ENCODE measurements at regions not wholly inside any gene's neighbourhood (a gene's known extent, or its start where the extent isn't known, plus 50 kb on each side); places are given as distances from the start of the nearest gene placed in this dataset.

DNA sequence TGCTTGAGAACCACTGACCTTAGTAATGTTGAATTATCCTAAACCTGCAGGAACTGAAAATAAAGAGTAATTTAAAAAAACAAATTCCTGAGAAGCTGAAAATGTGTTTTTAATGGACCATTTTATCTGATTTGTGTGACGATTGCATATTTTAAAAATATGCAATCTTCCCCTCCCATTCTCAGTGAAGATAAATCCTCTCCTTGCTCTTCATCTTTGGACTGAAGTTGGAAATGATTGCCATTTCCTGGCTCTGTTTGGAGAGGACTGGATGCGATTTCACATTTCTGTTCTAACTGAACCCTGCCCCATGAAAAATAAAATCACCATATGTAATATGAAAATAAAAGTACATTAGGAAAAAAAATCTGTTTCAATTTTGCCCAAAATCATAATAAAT is 216.3 kb downstream of the SLC6A15 start (continued):
- TF ChIP-seq, protein P1, sequence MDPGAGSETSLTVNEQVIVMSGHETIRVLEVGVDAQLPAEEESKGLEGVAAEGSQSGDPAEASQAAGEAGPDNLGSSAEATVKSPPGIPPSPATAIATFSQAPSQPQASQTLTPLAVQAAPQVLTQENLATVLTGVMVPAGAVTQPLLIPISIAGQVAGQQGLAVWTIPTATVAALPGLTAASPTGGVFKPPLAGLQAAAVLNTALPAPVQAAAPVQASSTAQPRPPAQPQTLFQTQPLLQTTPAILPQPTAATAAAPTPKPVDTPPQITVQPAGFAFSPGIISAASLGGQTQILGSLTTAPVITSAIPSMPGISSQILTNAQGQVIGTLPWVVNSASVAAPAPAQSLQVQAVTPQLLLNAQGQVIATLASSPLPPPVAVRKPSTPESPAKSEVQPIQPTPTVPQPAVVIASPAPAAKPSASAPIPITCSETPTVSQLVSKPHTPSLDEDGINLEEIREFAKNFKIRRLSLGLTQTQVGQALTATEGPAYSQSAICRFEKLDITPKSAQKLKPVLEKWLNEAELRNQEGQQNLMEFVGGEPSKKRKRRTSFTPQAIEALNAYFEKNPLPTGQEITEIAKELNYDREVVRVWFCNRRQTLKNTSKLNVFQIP (CRISPR knock-in tag; IDR thresholded peaks at IDR 0.05; ENCODE audit: borderline replicate concordance, low read depth), result no peak

DNA sequence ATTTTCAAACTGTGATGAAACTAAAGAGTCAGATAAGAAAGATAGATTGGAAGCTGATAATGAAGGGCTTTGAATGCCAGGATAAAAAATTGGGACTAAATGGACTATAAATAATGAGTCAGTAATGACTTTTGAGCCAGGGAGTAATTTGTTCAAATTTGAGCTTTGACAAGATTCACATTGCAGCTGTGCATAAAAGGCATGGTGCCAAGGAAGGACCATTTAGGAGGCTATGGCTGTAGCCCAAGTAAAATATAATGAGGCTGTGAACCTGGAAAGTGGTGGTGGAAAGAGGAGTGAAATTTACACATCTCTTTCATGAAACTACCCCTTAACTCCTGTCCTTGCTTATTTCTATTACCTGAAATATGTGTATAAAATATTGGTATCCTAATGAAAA is 218.5 kb downstream of the SLC6A15 start:
- no peak for ATAC-seq
- TF ChIP-seq ZNF8 (CRISPR knock-in tag; IDR thresholded peaks at IDR 0.05) (no peak), ISL1 (CRISPR knock-in tag; IDR thresholded peaks at IDR 0.05) (0 out of 2 replicates have a peak, but pooled peaks have one; percentile 22), BACH2 (CRISPR knock-in tag; IDR thresholded peaks at IDR 0.05; ENCODE audit: borderline replicate concordance) (no peak)

DNA sequence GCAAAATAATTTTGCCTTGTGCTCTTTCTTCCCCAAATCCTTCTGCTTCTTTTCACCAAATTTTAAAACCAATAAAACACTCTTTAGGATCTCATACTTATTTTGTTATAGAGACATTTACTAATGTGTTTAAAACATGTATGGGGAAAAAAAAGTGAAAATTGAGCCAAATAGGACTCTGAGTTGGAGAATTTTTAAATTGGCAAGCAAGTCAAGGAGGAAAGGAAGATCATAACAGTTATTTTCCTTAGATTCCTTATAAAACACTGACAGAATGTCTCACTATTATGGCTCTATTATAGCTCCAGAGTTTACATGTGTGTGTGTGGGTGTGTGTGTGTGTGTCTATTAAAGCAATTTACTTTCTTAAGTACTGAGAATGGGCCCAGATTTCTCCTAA is 220.5 kb downstream of the SLC6A15 start:
- TF ChIP-seq ISL1 (CRISPR knock-in tag; IDR thresholded peaks at IDR 0.05), result no peak
- no peak for TF ChIP-seq ARNTL (CRISPR knock-in tag; IDR thresholded peaks at IDR 0.05; ENCODE audit: borderline replicate concordance, low read depth)
- TF ChIP-seq, protein P2, sequence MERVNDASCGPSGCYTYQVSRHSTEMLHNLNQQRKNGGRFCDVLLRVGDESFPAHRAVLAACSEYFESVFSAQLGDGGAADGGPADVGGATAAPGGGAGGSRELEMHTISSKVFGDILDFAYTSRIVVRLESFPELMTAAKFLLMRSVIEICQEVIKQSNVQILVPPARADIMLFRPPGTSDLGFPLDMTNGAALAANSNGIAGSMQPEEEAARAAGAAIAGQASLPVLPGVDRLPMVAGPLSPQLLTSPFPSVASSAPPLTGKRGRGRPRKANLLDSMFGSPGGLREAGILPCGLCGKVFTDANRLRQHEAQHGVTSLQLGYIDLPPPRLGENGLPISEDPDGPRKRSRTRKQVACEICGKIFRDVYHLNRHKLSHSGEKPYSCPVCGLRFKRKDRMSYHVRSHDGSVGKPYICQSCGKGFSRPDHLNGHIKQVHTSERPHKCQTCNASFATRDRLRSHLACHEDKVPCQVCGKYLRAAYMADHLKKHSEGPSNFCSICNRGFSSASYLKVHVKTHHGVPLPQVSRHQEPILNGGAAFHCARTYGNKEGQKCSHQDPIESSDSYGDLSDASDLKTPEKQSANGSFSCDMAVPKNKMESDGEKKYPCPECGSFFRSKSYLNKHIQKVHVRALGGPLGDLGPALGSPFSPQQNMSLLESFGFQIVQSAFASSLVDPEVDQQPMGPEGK (CRISPR knock-in tag; IDR thresholded peaks at IDR 0.05; ENCODE audit: borderline replicate concordance), result no peak
- no peak for TF ChIP-seq CSDC2 (CRISPR knock-in tag; IDR thresholded peaks at IDR 0.05)
- TF ChIP-seq, protein P3, sequence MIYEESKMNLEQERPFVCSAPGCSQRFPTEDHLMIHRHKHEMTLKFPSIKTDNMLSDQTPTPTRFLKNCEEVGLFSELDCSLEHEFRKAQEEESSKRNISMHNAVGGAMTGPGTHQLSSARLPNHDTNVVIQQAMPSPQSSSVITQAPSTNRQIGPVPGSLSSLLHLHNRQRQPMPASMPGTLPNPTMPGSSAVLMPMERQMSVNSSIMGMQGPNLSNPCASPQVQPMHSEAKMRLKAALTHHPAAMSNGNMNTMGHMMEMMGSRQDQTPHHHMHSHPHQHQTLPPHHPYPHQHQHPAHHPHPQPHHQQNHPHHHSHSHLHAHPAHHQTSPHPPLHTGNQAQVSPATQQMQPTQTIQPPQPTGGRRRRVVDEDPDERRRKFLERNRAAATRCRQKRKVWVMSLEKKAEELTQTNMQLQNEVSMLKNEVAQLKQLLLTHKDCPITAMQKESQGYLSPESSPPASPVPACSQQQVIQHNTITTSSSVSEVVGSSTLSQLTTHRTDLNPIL (CRISPR knock-in tag; IDR thresholded peaks at IDR 0.05; ENCODE audit: low read depth), result no peak
- TF ChIP-seq ZNF565 (CRISPR knock-in tag; conservative IDR thresholded peaks at IDR 0.05; ENCODE audit: low read depth), result no peak
- no peak for ATAC-seq

DNA sequence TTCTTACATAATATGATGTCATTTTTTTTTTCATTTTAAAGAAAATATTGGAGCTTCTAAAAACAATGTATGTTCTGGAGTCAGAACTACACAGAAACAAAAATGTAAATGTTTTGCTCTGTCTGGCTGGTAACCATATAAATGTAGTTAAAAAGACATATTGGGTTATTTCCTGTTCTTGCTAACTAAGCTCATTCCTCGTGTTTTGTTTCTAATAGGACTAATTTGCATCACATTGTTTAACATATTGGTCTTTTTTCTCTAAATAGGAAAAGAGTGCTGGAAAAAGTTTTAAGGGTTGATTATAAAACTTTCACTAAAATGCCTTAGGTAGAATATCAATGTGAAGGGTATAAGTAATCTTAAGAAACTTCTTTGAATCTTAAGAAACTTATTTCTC is 221.3 kb downstream of the SLC6A15 start:
- ATAC-seq, result no peak
- no peak for TF ChIP-seq ZFP30 (CRISPR knock-in tag; IDR thresholded peaks at IDR 0.05)
- TF ChIP-seq, protein P3 (CRISPR knock-in tag; IDR thresholded peaks at IDR 0.05; ENCODE audit: low read depth), result no peak
- no peak for TF ChIP-seq CSDC2 (CRISPR knock-in tag; IDR thresholded peaks at IDR 0.05)
- TF ChIP-seq ZNF565 (CRISPR knock-in tag; conservative IDR thresholded peaks at IDR 0.05; ENCODE audit: low read depth), result no peak
- no peak for TF ChIP-seq ZC3H10 (CRISPR knock-in tag; IDR thresholded peaks at IDR 0.05)
- no peak for TF ChIP-seq ISL1 (CRISPR knock-in tag; IDR thresholded peaks at IDR 0.05)
- TF ChIP-seq RARB (CRISPR knock-in tag; IDR thresholded peaks at IDR 0.05), result no peak
- TF ChIP-seq ZFP3 (CRISPR knock-in tag; IDR thresholded peaks at IDR 0.05), result no peak
- TF ChIP-seq TOX (CRISPR knock-in tag; IDR thresholded peaks at IDR 0.05; ENCODE audit: borderline replicate concordance), result no peak
- TF ChIP-seq, protein P4, sequence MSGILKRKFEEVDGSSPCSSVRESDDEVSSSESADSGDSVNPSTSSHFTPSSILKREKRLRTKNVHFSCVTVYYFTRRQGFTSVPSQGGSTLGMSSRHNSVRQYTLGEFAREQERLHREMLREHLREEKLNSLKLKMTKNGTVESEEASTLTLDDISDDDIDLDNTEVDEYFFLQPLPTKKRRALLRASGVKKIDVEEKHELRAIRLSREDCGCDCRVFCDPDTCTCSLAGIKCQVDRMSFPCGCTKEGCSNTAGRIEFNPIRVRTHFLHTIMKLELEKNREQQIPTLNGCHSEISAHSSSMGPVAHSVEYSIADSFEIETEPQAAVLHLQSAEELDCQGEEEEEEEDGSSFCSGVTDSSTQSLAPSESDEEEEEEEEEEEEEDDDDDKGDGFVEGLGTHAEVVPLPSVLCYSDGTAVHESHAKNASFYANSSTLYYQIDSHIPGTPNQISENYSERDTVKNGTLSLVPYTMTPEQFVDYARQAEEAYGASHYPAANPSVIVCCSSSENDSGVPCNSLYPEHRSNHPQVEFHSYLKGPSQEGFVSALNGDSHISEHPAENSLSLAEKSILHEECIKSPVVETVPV (CRISPR knock-in tag; IDR thresholded peaks at IDR 0.05), result no peak
- no peak for TF ChIP-seq OSR1 (CRISPR knock-in tag; IDR thresholded peaks at IDR 0.05)
- TF ChIP-seq, protein P5, sequence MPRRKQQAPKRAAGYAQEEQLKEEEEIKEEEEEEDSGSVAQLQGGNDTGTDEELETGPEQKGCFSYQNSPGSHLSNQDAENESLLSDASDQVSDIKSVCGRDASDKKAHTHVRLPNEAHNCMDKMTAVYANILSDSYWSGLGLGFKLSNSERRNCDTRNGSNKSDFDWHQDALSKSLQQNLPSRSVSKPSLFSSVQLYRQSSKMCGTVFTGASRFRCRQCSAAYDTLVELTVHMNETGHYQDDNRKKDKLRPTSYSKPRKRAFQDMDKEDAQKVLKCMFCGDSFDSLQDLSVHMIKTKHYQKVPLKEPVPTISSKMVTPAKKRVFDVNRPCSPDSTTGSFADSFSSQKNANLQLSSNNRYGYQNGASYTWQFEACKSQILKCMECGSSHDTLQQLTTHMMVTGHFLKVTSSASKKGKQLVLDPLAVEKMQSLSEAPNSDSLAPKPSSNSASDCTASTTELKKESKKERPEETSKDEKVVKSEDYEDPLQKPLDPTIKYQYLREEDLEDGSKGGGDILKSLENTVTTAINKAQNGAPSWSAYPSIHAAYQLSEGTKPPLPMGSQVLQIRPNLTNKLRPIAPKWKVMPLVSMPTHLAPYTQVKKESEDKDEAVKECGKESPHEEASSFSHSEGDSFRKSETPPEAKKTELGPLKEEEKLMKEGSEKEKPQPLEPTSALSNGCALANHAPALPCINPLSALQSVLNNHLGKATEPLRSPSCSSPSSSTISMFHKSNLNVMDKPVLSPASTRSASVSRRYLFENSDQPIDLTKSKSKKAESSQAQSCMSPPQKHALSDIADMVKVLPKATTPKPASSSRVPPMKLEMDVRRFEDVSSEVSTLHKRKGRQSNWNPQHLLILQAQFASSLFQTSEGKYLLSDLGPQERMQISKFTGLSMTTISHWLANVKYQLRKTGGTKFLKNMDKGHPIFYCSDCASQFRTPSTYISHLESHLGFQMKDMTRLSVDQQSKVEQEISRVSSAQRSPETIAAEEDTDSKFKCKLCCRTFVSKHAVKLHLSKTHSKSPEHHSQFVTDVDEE (CRISPR knock-in tag; IDR thresholded peaks at IDR 0.05), result no peak
- no peak for TF ChIP-seq BACH2 (CRISPR knock-in tag; IDR thresholded peaks at IDR 0.05; ENCODE audit: borderline replicate concordance)
- no peak for TF ChIP-seq ESRRG (CRISPR knock-in tag; IDR thresholded peaks at IDR 0.05)
- TF ChIP-seq, protein P2 (CRISPR knock-in tag; IDR thresholded peaks at IDR 0.05; ENCODE audit: borderline replicate concordance), result no peak
- TF ChIP-seq ZNF70 (CRISPR knock-in tag; IDR thresholded peaks at IDR 0.05), result no peak
- no peak for TF ChIP-seq ZNF8 (CRISPR knock-in tag; IDR thresholded peaks at IDR 0.05)
- no peak for TF ChIP-seq GLIS3 (CRISPR knock-in tag; IDR thresholded peaks at IDR 0.05)

Data from SK-N-SH treated with all-trans-retinoic acid at 6 μM for 48 hours (cell line).